Suprapubic skin (tissue), 4 donors: ENCODE measurements at regions not wholly inside any gene's neighbourhood (a gene's known extent, or its start where the extent isn't known, plus 50 kb on each side); places are given as distances from the start of the nearest gene placed in this dataset.

Experiments
- CTCF ChIP-seq, 2 donors: fragments of 200-600 bp in 1 of 2; fragments of 450-650 bp in 1 of 2; sonication (generic) in 1 of 2; IDR thresholded peaks; one replicate each; pipeline ENCODE4 v1.5.1; 2016 to 2019; ENCODE audit warnings: antibody characterized with exemption in 2 of 2, mild to moderate bottlenecking in 1 of 2, moderate library complexity in 1 of 2
- EP300 ChIP-seq: sonication (generic); formaldehyde crosslinking; IDR thresholded peaks from one replicate; pipeline ENCODE4 v1.6.1; 2017; ENCODE audit warnings: antibody characterized with exemption
- POLR2AphosphoS5 ChIP-seq, 3 donors: sonication (generic); formaldehyde crosslinking; IDR thresholded peaks; one replicate each; pipeline ENCODE4 v1.6.1; 2017; ENCODE audit warnings: antibody characterized with exemption in 3 of 3

GRCh38 chr3:70374179-70374578 lies 61.7 kb upstream of the MDFIC2 start:
- TF ChIP-seq CTCF (IDR thresholded peaks at IDR 0.05) (no peak), POLR2AphosphoS5 (IDR thresholded peaks at IDR 0.05) (no peak), EP300 (no peak)
